Activated naive CD4-positive, alpha-beta T cell treated with anti-CD3 and anti-CD28 coated beads, Interleukin-2, amount 10 ng/mL, durations not matched to agents 7 days and 5 days (primary cell): ENCODE measurements at regions not wholly inside any gene's neighbourhood (a gene's known extent, or its start where the extent isn't known, plus 50 kb on each side); places are given as distances from the start of the nearest gene placed in this dataset.

ENCODE experiments used
- CTCF ChIA-PET: fragments of 350-600 bp; sonication (Branson Sonifier 250); formaldehyde crosslinking; loops from one replicate; lab custom pipeline; 2021; ENCODE audit warnings: antibody characterized with exemption; lab: Charles Lee
- DNase-seq: peaks from one replicate; pipeline ENCODE4 v3.0.0-alpha.2; 2020
- H3K27ac Mint-ChIP-seq: one replicate; pipeline ENCODE4 v1.8.0; 2021; ENCODE audit warnings: mild to moderate bottlenecking, moderate library complexity, mixed read lengths
- H3K27me3 Mint-ChIP-seq: one replicate; pipeline ENCODE4 v1.8.0; 2021; ENCODE audit warnings: mild to moderate bottlenecking, mixed read lengths
- H3K36me3 Mint-ChIP-seq: one replicate; pipeline ENCODE4 v1.8.0; 2021; ENCODE audit warnings: mixed read lengths
- H3K4me1 Mint-ChIP-seq: one replicate; pipeline ENCODE4 v1.8.0; 2021; ENCODE audit warnings: mixed read lengths
- H3K4me3 Mint-ChIP-seq: one replicate; pipeline ENCODE4 v1.8.0; 2021; ENCODE audit warnings: mild to moderate bottlenecking, moderate library complexity, mixed read lengths
- H3K9me3 Mint-ChIP-seq: one replicate; pipeline ENCODE4 v1.8.0; 2021; ENCODE audit warnings: mixed read lengths

DNA sequence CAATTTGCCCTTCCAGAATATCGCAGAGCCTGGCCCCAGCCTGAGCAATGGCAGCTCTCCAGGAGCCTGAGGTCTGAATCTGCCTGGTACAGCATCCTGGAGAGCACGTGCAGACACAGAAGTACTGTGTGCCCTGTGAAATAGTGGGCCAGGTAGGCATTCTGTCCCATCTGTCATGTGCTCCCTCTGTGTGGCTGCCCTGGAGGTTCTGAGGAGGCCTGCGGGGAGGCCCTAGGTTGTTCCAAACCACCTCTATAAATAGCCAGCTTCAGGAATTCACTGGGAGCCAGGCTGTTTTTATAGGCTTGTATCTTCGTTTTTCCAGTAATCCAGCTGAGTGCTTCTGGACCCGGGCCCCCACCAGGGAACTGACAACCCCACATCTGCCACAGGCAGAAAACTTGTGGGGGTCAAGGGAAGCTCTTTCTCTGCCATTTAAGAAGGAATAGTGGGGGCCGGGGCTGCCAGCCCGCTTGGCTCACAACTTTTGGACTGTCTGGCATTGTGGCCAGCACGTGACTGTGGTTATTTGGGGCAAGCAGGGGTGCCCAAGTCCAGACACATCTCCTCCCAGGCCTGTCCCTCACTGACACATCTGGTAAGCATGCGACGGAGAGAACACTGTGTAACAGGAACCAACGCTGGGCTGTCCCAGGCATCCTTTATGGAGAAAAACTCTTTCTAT lies 356.3 kb upstream of the TNRC6C start:
- Mint-ChIP-seq H3K27ac (no peak overlapping the region), H3K4me1 (no peaks in the 10 kb centered on the region), H3K4me3 (no peak overlapping the region), H3K27me3 (peaks cover 77% of the 10 kb centered on the region), H3K9me3 (no peaks in the 10 kb centered on the region), H3K36me3 (no peaks in the 10 kb centered on the region)
- DNase-seq = no peak
- CTCF ChIA-PET = no interaction called here

DNA sequence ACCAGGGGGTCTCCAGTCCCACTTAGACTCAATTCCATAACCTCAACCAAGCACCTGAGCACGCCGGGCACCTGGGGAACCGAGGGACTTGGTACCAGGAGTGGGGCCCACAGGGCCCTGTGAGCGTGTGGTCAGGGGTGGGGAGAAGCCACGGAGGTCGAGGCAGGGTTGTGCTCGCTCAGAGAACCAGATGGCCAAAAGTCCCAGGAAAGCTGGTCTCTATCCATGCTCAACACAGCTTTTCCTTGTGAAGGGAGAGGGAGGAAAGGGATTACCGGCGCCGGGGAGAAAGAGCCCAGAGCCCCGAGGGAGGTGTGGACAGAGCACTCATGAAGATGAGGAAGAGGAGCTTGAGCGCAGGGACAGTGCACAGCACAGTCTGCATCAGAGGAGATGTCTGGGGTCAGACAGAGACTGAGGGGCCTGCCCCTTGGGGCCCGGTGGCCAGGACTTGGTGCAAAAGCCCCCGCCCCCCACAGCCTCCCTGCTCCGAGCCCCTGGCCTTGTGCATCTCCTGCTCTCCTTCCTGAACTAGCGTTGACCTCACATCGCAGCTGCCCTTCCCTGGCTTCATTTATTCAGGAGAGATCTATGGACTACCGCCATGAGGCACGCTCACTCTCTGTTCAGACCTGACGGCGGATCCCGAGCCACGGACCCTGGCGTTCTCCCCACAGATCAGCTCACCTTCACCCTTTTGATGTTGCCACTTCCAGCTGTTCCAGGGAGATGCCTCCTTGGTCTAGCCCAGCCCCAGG lies 355.4 kb upstream of the TNRC6C start:
- H3K9me3 Mint-ChIP-seq = no peaks in the 10 kb centered on the region
- CTCF ChIA-PET = no interaction called here
- DNase-seq = no peak
- no peak overlapping the region for H3K27ac Mint-ChIP-seq
- peaks cover 77% of the 10 kb centered on the region for H3K27me3 Mint-ChIP-seq
- H3K36me3 Mint-ChIP-seq = no peaks in the 10 kb centered on the region
- H3K4me3 Mint-ChIP-seq = no peak overlapping the region
- H3K4me1 Mint-ChIP-seq = no peaks in the 10 kb centered on the region

DNA sequence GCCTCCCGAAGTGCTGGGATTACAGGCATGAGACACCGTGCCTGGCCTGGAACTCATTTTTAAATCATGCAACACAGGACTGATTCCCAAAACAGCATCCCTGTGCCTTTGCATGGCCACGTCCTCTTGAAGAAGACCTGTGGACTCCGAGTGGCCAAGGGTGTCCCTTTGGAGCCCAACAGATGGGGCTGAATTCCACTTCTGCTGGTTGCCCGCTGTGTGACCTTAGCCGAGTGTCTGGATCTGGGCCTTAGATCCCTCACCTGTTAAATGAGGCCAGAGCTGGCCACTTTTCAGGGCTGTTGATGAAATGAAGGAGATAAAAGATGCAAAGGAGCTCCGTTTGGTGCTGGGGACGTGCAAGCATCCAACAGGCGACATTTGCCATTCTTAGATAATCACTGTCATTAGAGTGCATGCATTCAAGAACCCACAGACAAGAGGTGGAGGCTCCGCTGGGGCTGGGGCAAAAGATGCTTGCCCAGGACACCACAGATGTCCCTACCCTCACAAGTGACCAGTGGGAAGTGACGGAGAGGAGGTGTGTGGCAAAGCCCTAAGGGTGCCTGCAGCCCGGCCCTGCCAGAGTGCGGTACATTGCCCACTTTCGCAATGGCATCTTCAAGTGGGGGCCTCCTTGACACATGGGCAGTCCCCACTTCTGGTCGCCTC lies 354.1 kb upstream of the TNRC6C start:
- H3K36me3 Mint-ChIP-seq = no peaks in the 10 kb centered on the region
- CTCF ChIA-PET = no interaction called here
- H3K27ac Mint-ChIP-seq = no peak overlapping the region
- H3K27me3 Mint-ChIP-seq = peaks cover 68% of the 10 kb centered on the region
- no peaks in the 10 kb centered on the region for H3K9me3 Mint-ChIP-seq
- H3K4me3 Mint-ChIP-seq = no peak overlapping the region
- no peak for DNase-seq
- peaks cover 5% of the 10 kb centered on the region for H3K4me1 Mint-ChIP-seq

DNA sequence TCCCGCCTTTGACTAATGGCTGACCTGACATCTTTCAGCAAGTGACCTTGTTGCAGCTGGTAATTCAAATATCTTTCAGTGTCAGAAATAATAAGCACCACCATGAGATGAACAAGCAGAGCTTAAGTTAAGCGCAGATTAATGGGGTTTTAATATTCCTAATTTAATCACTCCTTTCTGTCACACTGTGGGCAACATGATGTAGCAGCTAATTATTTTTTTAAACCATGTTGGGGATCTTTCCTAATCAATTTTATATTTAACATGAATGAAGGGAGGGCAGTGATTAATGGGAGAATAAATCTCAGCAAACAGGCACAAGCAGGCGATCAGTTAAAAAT lies 353.6 kb upstream of the TNRC6C start:
- H3K36me3 Mint-ChIP-seq = no peaks in the 10 kb centered on the region

DNA sequence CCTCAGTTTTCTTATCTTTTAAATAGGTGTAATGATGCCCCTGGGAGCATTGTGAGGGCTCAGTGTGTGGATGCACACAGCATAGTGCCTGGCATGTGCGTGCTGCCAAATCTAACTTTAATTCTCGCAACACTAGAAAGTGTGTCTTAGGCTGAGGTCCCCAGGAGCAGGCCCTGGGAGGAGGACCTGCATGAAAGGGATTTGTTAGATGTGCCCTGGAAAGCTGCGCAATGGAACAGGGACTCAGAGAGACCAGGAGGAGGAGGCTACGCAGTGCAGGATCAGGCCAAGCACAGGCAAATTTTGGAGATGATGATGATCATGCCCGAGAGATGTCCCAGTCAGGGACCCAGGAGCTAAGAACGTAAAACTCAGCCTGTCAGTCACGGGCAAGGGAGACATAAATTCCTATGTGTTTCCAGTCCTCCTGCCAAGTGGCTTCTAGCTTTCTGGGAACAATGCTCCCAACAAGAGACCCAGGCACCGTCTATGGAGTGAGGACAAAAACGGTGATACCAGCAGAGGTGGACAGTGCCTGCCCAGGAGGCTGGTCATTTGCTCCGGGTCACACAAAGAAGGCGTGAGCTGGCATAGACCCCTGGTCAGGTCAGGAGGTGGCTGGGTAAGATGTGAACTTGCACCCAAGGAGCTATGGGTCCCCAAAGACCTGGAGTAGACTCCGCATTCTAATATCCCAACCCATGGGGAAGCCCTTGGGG lies 352.2 kb upstream of the TNRC6C start:
- H3K4me3 Mint-ChIP-seq = no peak overlapping the region
- no peaks in the 10 kb centered on the region for H3K9me3 Mint-ChIP-seq
- DNase-seq = no peak
- H3K4me1 Mint-ChIP-seq = peaks cover 23% of the 10 kb centered on the region
- no peaks in the 10 kb centered on the region for H3K36me3 Mint-ChIP-seq
- CTCF ChIA-PET = no interaction called here
- H3K27me3 Mint-ChIP-seq = peaks cover 50% of the 10 kb centered on the region
- no peak overlapping the region for H3K27ac Mint-ChIP-seq

More for the DNA sequence above, 353.6 kb upstream of the TNRC6C start:
- H3K27ac Mint-ChIP-seq = no peak overlapping the region
- H3K4me3 Mint-ChIP-seq = no peak overlapping the region
- CTCF ChIA-PET = no interaction called here
- peaks cover 63% of the 10 kb centered on the region for H3K27me3 Mint-ChIP-seq
- no peak for DNase-seq
- peaks cover 9% of the 10 kb centered on the region for H3K4me1 Mint-ChIP-seq
- no peaks in the 10 kb centered on the region for H3K9me3 Mint-ChIP-seq

DNA sequence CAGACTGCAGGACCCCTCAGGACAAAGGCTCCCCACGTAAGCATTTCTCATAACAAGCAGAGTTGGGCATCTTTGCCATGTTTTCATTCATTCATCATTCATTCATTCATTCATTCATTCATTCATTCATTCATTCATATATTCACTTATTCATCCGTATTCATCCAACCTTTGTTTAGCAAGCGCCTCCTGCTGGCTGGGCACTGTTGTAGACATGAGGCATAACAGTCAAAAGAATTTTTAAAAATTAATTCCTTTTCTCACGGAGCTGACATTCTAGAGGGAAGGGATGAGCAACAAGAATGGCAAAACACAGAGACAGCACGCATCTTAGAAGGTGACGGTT lies 351.7 kb upstream of the TNRC6C start:
- Mint-ChIP-seq H3K27ac (no peak overlapping the region), H3K4me1 (peaks cover 28% of the 10 kb centered on the region), H3K36me3 (no peaks in the 10 kb centered on the region), H3K4me3 (no peak overlapping the region), H3K9me3 (no peaks in the 10 kb centered on the region), H3K27me3 (peaks cover 45% of the 10 kb centered on the region)
- CTCF ChIA-PET = no interaction called here
- no peak for DNase-seq

DNA sequence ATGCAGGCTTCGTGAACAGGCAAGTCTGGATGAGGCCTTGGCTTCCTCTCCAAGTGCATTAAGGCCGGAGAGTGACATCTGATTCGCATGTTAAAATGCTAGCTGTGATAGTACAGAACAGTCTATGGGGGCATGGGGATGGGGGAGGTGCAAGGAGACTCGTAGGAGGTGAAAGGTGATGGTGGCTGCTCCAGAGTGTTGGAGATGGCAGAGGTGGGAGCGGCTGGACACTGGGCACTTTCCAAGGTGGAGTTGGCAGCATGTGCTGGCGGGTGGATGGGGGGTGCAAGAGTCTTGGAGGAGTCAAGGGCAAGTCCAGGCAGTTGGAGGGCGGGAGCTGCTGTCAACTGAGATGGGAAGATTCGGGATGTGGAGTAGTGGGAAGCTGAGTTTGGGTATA lies 350.9 kb upstream of the TNRC6C start:
- Mint-ChIP-seq H3K27me3 (peaks cover 38% of the 10 kb centered on the region), H3K9me3 (no peaks in the 10 kb centered on the region), H3K4me1 (peaks cover 32% of the 10 kb centered on the region), H3K4me3 (no peak overlapping the region), H3K36me3 (no peaks in the 10 kb centered on the region), H3K27ac (peak overlapping the region; percentile 4)
- no peak for DNase-seq
- CTCF ChIA-PET = no interaction called here

DNA sequence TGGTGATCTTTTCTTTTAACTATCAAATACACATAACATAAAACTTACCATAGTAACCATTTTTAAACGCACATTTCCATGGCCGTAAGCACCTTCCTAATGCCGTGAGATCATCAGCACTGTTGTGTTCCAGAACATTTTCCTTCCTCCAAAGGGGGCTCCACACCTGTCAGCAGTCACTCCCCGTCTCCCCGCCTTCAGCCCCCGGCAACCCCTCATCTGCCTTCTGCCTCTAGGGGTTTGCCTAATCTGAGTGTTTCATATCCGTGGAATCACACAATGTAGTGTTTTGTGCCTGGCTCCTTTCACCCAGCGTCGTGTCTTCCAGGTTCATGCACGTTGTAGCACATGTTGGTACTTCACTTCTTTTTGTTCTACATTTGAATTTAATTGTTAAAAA lies 350.1 kb upstream of the TNRC6C start:
- CTCF ChIA-PET = no interaction called here
- no peak overlapping the region for H3K4me3 Mint-ChIP-seq
- no peaks in the 10 kb centered on the region for H3K36me3 Mint-ChIP-seq
- no peaks in the 10 kb centered on the region for H3K9me3 Mint-ChIP-seq
- peaks cover 33% of the 10 kb centered on the region for H3K27me3 Mint-ChIP-seq
- H3K4me1 Mint-ChIP-seq = peaks cover 32% of the 10 kb centered on the region
- H3K27ac Mint-ChIP-seq = no peak overlapping the region
- no peak for DNase-seq

DNA sequence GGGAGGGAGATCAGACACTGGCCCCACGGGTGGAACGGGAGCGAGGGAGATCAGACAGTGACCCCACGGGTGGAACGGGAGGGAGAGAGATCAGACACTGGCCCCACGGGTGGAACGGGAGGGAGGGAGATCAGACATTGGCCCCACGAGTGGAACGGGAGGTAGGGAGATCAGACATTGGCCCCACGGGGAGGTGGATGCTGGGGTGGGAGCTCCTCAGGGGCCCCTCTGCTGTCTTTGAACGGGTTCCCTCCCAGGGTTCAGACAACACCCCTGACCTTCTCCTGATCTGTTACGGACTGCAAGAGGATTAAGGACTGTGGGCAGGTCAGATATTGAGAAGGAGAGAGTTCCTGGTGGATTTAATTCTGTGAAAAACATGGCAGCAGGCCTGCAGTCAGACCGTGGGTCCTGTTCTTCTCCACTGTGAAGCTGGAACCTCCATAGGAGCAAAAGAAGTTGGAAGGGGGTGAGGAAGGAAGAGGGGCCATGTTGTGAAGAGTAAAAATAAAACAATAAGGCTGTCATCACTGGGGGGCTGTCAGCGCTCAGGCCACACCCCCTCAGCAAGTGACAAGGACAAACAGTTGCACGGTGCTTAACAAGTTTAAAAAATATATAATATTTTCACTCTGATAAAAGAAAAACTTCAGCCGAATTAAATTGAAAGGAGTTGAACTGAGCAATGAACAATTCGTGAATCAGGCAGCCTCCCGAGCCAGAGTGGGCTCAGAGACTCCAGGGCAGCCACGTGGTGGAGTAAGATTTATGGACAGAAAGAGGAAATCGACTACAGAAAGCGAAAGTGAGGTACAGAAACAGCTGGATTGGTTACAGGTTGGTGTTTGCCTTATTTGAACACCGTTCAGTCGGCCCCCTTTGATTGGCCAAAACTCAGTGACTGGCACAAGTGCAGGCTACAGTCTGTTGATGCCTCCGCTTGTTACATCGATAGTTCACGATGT lies 348.7 kb upstream of the TNRC6C start:
- CTCF ChIA-PET = interaction anchor here (0.9 to 1.1 kb wide), 2 partner anchors 10 to 411 kb away, joined by 4 read pairs; no protein-coding TSS in a partner anchor
- H3K4me3 Mint-ChIP-seq = peak overlapping the region; percentile 44

DNA sequence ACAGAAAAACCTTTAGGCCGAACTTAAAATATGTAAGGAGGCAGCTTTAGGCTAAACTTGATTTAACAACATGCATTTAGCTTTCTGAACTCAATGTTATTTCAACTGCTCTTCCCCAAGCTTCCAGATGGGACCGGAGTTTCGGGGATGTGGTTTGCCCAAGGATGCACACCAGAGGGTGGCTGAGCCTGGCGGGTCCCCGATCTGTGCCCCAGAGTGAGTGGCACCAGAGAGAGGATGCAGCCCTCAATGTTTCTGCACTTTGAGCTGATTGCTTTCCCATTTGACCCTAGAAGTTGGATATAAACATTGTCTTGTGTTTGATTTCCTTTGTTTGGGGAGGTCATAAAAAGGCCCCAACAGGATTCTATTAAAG lies 348.0 kb upstream of the TNRC6C start:
- Mint-ChIP-seq H3K27ac (peak overlapping the region; percentile 92), H3K27me3 (peaks cover 40% of the 10 kb centered on the region), H3K9me3 (no peaks in the 10 kb centered on the region), H3K4me3 (peak overlapping the region; percentile 44), H3K4me1 (peaks cover 32% of the 10 kb centered on the region), H3K36me3 (no peaks in the 10 kb centered on the region)
- CTCF ChIA-PET = interaction anchor here (0.7 to 1.1 kb wide), 3 partner anchors 9 to 410 kb away, joined by 3 to 4 read pairs (median 4); no protein-coding TSS in a partner anchor
- DNase-seq = no peak

More for the DNA sequence above, 348.7 kb upstream of the TNRC6C start:
- Mint-ChIP-seq H3K4me1 (peaks cover 32% of the 10 kb centered on the region), H3K27me3 (peaks cover 33% of the 10 kb centered on the region), H3K27ac (peak overlapping the region; percentile 92), H3K36me3 (no peaks in the 10 kb centered on the region), H3K9me3 (no peaks in the 10 kb centered on the region)
- DNase-seq = peak; percentile 86

DNA sequence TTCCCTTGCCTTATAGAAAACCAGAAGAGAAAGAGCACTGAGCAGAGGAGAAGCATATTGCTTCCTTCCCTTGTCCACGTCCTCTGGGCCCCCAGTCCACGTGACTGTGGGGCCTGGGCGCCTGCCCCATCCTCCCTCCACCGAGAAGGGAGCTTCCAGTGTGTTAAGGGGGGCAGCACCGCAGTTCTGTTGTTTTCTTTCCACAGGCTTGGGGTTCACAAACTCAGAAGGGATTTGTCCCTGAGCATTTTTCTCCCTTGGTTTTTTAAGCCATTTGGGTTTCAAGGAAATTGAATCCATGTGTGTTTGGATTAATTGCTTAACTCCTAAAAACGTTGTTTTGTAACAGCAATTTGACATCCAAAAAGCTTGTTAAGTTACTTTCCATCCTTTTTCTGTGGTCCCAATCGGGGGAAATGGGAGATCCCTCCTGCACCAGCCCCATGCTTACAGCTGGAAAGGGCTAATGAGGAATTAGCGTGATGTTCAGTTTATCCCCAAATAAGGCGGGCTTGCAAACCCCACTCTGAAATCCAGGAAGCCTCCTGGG lies 347.5 kb upstream of the TNRC6C start:
- no peak for DNase-seq
- Mint-ChIP-seq H3K9me3 (no peaks in the 10 kb centered on the region), H3K27ac (peak overlapping the region; percentile 92), H3K27me3 (peaks cover 40% of the 10 kb centered on the region), H3K4me3 (peak overlapping the region; percentile 44), H3K4me1 (peaks cover 32% of the 10 kb centered on the region), H3K36me3 (no peaks in the 10 kb centered on the region)
- CTCF ChIA-PET = interaction anchor here (0.7 to 1.1 kb wide), 2 partner anchors 9 to 56 kb away, joined by 3 to 4 read pairs; no protein-coding TSS in a partner anchor

DNA sequence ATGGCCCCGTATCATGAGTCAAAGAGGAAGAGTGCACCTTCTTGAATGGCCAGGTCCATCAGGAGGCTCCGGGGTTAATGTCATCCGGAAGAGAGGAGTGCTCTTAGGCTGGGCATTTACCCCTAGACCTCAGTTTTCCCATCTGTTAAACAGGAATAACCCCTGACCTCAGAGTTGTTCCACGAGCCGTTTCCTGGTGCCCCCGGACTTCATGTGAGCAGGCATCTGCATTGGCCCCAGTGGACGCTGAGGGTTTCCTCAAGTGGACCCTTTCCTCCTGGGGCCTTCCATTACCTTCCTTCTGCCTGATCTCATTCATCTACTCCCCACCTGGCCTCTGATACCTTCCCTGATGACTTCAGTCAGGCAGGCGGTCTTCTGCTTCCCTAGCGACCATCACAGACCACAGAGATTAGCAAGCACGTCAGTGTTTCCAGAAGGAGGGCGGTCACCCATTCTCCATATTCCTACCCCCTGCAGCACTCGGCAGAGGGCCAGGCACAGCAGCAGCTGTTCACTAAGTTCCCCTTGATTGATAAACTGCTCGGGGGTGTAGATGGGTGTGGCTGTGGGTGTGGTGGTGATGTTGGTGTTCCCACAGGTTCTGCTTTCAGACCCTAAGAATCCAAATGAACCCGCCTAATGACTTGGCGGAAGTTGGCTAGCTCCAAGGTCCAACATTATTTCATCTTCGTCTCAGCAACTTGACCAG lies 346.6 kb upstream of the TNRC6C start:
- no peaks in the 10 kb centered on the region for H3K36me3 Mint-ChIP-seq
- no peak overlapping the region for H3K4me3 Mint-ChIP-seq
- H3K4me1 Mint-ChIP-seq = peaks cover 32% of the 10 kb centered on the region
- H3K9me3 Mint-ChIP-seq = no peaks in the 10 kb centered on the region
- H3K27me3 Mint-ChIP-seq = peaks cover 35% of the 10 kb centered on the region
- CTCF ChIA-PET = interaction anchor here (0.7 kb wide), 1 partner anchor 68 kb away, joined by 5 read pairs; no protein-coding TSS in a partner anchor
- peak overlapping the region; percentile 40 for H3K27ac Mint-ChIP-seq
- DNase-seq = no peak
